Thyroid gland (tissue), 4 donors: ENCODE measurements at regions not wholly inside any gene's neighbourhood (a gene's known extent, or its start where the extent isn't known, plus 50 kb on each side); places are given as distances from the start of the nearest gene placed in this dataset.

Experiments
- POLR2A ChIP-seq, 2 donors: fragments of 450-650 bp; IDR thresholded peaks; one replicate each; pipeline ENCODE4 v1.6.1; 2017; ENCODE audit warnings: antibody characterized with exemption in 2 of 2, mild to moderate bottlenecking in 2 of 2, moderate library complexity in 1 of 2
- TF ChIP-seq, protein P1 (sequence below), 6 experiments: fragments of 200-600 bp in 3 of 6; fragments of 450-650 bp in 3 of 6; sonication (generic) in 3 of 6; IDR thresholded peaks; one replicate each; pipeline ENCODE4 v1.5.1; 2016 to 2019; ENCODE audit warnings: antibody characterized with exemption in 6 of 6, mild to moderate bottlenecking in 2 of 6, inconsistent platforms in 1 of 6, moderate library complexity in 1 of 6

DNA sequence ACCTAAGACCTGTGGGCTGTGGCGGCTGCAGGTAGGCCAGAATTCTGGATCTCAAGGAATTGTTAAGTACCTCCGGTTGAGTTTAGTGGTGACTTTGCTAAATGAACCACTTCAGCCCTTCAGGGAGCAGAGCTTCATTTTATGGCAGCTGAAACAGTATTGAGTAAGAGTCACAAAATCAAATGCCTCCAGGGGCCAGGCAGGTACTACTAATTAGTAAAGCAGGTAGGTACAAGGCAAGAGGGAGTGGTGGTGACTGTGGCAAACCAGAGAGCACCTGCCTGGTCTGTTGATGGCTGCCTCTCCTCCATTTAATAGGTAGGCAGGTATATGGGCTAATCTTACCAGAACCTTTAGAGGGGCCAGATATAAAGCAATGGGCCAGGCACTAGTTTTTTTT is 118.8 kb downstream of the EMX2 start:
- TF ChIP-seq, protein P1, sequence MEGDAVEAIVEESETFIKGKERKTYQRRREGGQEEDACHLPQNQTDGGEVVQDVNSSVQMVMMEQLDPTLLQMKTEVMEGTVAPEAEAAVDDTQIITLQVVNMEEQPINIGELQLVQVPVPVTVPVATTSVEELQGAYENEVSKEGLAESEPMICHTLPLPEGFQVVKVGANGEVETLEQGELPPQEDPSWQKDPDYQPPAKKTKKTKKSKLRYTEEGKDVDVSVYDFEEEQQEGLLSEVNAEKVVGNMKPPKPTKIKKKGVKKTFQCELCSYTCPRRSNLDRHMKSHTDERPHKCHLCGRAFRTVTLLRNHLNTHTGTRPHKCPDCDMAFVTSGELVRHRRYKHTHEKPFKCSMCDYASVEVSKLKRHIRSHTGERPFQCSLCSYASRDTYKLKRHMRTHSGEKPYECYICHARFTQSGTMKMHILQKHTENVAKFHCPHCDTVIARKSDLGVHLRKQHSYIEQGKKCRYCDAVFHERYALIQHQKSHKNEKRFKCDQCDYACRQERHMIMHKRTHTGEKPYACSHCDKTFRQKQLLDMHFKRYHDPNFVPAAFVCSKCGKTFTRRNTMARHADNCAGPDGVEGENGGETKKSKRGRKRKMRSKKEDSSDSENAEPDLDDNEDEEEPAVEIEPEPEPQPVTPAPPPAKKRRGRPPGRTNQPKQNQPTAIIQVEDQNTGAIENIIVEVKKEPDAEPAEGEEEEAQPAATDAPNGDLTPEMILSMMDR (IDR thresholded peaks at IDR 0.05), result no peak
- TF ChIP-seq POLR2A (IDR thresholded peaks at IDR 0.05), result no peak
